Activated CD4-positive, alpha-beta T cell treated with anti-CD3 and anti-CD28 coated beads for 48 hours (primary cell): ENCODE measurements at regions not wholly inside any gene's neighbourhood (a gene's known extent, or its start where the extent isn't known, plus 50 kb on each side); places are given as distances from the start of the nearest gene placed in this dataset.

Source experiments
- DNase-seq: peaks from one replicate; pipeline ENCODE4 v3.0.0-alpha.2; 2020

- DNase-seq = no peak
Measured at GRCh38 chr1:218828125-218828650, 345.5 kb upstream of the LYPLAL1 start.

GRCh38 chr1:218829097-218829496 lies 344.6 kb upstream of the LYPLAL1 start:
- DNase-seq = no peak

- DNase-seq = no peak
Measured at GRCh38 chr1:218835609-218836008, 338.1 kb upstream of the LYPLAL1 start.

GRCh38 chr1:218836264-218836663 lies 337.4 kb upstream of the LYPLAL1 start:
- DNase-seq = no peak

- no peak for DNase-seq
Measured at GRCh38 chr1:218837051-218837450, 336.6 kb upstream of the LYPLAL1 start.

- no peak for DNase-seq
Measured at GRCh38 chr1:218845589-218845988, 328.1 kb upstream of the LYPLAL1 start.

GRCh38 chr1:218846181-218846580 lies 327.5 kb upstream of the LYPLAL1 start:
- DNase-seq = no peak

GRCh38 chr1:218847089-218847768 lies 326.4 kb upstream of the LYPLAL1 start:
- DNase-seq = no peak

- DNase-seq = no peak
Measured at GRCh38 chr1:218848009-218848408, 325.7 kb upstream of the LYPLAL1 start.

- no peak for DNase-seq
Measured at GRCh38 chr1:218850367-218850766, 323.3 kb upstream of the LYPLAL1 start.

GRCh38 chr1:218851586-218851985 lies 322.1 kb upstream of the LYPLAL1 start:
- no peak for DNase-seq

- DNase-seq = no peak
Measured at GRCh38 chr1:218852527-218852926, 321.2 kb upstream of the LYPLAL1 start.

GRCh38 chr1:218863987-218864386 lies 309.7 kb upstream of the LYPLAL1 start:
- no peak for DNase-seq

- DNase-seq = no peak
Measured at GRCh38 chr1:218865591-218865990, 308.1 kb upstream of the LYPLAL1 start.

GRCh38 chr1:218866507-218866906 lies 307.2 kb upstream of the LYPLAL1 start:
- DNase-seq = no peak

GRCh38 chr1:218867066-218867465 lies 306.6 kb upstream of the LYPLAL1 start:
- no peak for DNase-seq

- no peak for DNase-seq
Measured at GRCh38 chr1:218867941-218868626, 305.6 kb upstream of the LYPLAL1 start.

- no peak for DNase-seq
Measured at GRCh38 chr1:218869276-218869675, 304.4 kb upstream of the LYPLAL1 start.

- no peak for DNase-seq
Measured at GRCh38 chr1:218872026-218872425, 301.7 kb upstream of the LYPLAL1 start.

- no peak for DNase-seq
Measured at GRCh38 chr1:218872928-218873327, 300.8 kb upstream of the LYPLAL1 start.

GRCh38 chr1:218874313-218874712 lies 299.4 kb upstream of the LYPLAL1 start:
- DNase-seq = no peak

- no peak for DNase-seq
Measured at GRCh38 chr1:218874801-218875400, 298.8 kb upstream of the LYPLAL1 start.

- DNase-seq = no peak
Measured at GRCh38 chr1:218878369-218878768, 295.3 kb upstream of the LYPLAL1 start.

- no peak for DNase-seq
Measured at GRCh38 chr1:218880484-218881060, 293.1 kb upstream of the LYPLAL1 start.
